K562 (cell line): ENCODE measurements at regions not wholly inside any gene's neighbourhood (a gene's known extent, or its start where the extent isn't known, plus 50 kb on each side); places are given as distances from the start of the nearest gene placed in this dataset.

Experiments used
- ATAC-seq: fragments of 200-7000 bp; cut with Tn5 transposase; 3 replicates; pipeline ENCODE4 v1.9.1; 2020; ENCODE audit warnings: moderate library complexity
- BruUV-seq: library from RNA; stranded (reverse); fragments of 400-500 nt; replicated peaks from 2 replicates; lab custom pipeline; 2021; lab: Mats Ljungman, UMichigan
- CTCF ChIA-PET: fragments of 300-600 bp; formaldehyde crosslinking; extraction: SDS; loops from one replicate; lab custom pipeline; 2021; ENCODE audit warnings: low intra/inter-chr PET ratio; lab: Yijun Ruan, JAX
- POLR2A ChIA-PET: fragments of 300-600, 350-650 bp; sonication (Branson Sonifier 250); formaldehyde crosslinking; extraction: SDS; loops from one replicate; lab custom pipeline; 2021; ENCODE audit warnings: antibody characterized with exemption, inconsistent platforms; lab: Yijun Ruan, JAX
- DNase-seq, 4 experiments: peaks; one replicate each; pipeline versions ENCODE4 v3.0.0 to v3.0.0-alpha.2; 2011 to 2018; ENCODE audit warnings: low spot score in 3 of 4, mixed read lengths in 3 of 4; ENCODE audit errors: extremely low read depth in 1 of 4
- FAIRE-seq: peaks from 2 replicates; lab custom pipeline; 2011; peaks lifted over from hg19 to GRCh38; lab: Jason Lieb, UNC
- H2AFZ ChIP-seq: 2 replicates; pipeline ENCODE4 v1.6.0; 2011; ENCODE audit warnings: low read depth, low read length, control low read depth, inconsistent platforms
- H3K27ac ChIP-seq: fragments of 200-600 bp; 3 replicates; pipeline ENCODE4 v1.8.0; 2011; ENCODE audit warnings: low read depth, mild to moderate bottlenecking, control low read depth, inconsistent platforms, low read length, moderate library complexity, mixed read lengths; ENCODE audit errors: extremely low read depth
- H3K27me3 ChIP-seq, 2 experiments: fragments of 300-600 bp in 1 of 2; 2 replicates in 1 of 2; 3 replicates in 1 of 2; pipeline versions ENCODE4 v1.6.0 to v1.8.0; 2011; ENCODE audit warnings: inconsistent platforms in 2 of 2, low read length in 2 of 2, mild to moderate bottlenecking in 1 of 2, mixed read lengths in 1 of 2, moderate library complexity in 1 of 2; ENCODE audit not compliant: control insufficient read depth in 2 of 2, insufficient read depth in 2 of 2
- H3K36me3 ChIP-seq: fragments of 300-600 bp; 3 replicates; pipeline ENCODE4 v1.8.0; 2011; ENCODE audit warnings: mild to moderate bottlenecking, low read length, inconsistent platforms; ENCODE audit not compliant: control insufficient read depth, insufficient read depth
- H3K4me1 ChIP-seq, 2 experiments: fragments of 200-600 bp in 1 of 2; replicated peaks in 1 of 2; 2 replicates in 1 of 2; 3 replicates in 1 of 2; pipeline versions ENCODE4 v1.5.1 to v1.8.0; 2011; ENCODE audit warnings: inconsistent platforms in 2 of 2, low read length in 2 of 2, mild to moderate bottlenecking in 1 of 2, mixed read lengths in 1 of 2, moderate library complexity in 1 of 2; ENCODE audit not compliant: control insufficient read depth in 2 of 2, insufficient read depth in 2 of 2
- H3K4me2 ChIP-seq: 2 replicates; pipeline ENCODE4 v1.6.1; 2011; ENCODE audit warnings: low read length, control low read depth, inconsistent platforms, mixed read lengths; ENCODE audit not compliant: insufficient read depth
- H3K4me3 ChIP-seq: fragments of 200-600 bp; sonication (generic), shearing (Covaris generic); 2 replicates; pipeline ENCODE4 v1.5.1; 2016; ENCODE audit warnings: control low read depth, inconsistent platforms
- H3K79me2 ChIP-seq: fragments of 200-600 bp; 3 replicates; pipeline ENCODE4 v1.8.0; 2011; ENCODE audit warnings: low read length, inconsistent platforms; ENCODE audit not compliant: control insufficient read depth, insufficient read depth
- H3K9ac ChIP-seq, 2 experiments: 2 replicates each; pipeline versions ENCODE4 v1.6.0 to v1.6.1; 2011; ENCODE audit warnings: low read depth in 2 of 2, low read length in 2 of 2, control low read depth in 1 of 2, inconsistent platforms in 1 of 2, mild to moderate bottlenecking in 1 of 2, mixed read lengths in 1 of 2; ENCODE audit not compliant: insufficient read depth in 1 of 2
- H3K9me1 ChIP-seq: one replicate; pipeline ENCODE4 v1.6.0; 2011; ENCODE audit warnings: inconsistent platforms, mild to moderate bottlenecking, low read length, moderate library complexity; ENCODE audit not compliant: control insufficient read depth, insufficient read depth
- H3K9me3 ChIP-seq: replicated peaks from 2 replicates; pipeline ENCODE4 v1.5.1; 2011; ENCODE audit warnings: low read depth, low read length, inconsistent platforms; ENCODE audit not compliant: control insufficient read depth, insufficient read depth
- H4K20me1 ChIP-seq: replicated peaks from 2 replicates; pipeline ENCODE4 v1.6.1; 2011; ENCODE audit warnings: low read length, inconsistent platforms, mixed read lengths; ENCODE audit not compliant: control insufficient read depth, insufficient read depth
- CHD2 ChIP-seq: IDR thresholded peaks from 2 replicates; pipeline ENCODE4 v1.6.1; 2011; ENCODE audit warnings: low read depth, low read length
- CXXC5 ChIP-seq: fragments of 250-450 bp; sonication (Bioruptor Pico); IDR thresholded peaks from 2 replicates; pipeline ENCODE4 v1.8.0; 2022; ENCODE audit warnings: inconsistent platforms, mild to moderate bottlenecking, moderate library complexity
- GABPA ChIP-seq: fragments of 200-800 bp; sonication (Bioruptor generic); conservative IDR thresholded peaks from 2 replicates; pipeline ENCODE4 v1.6.1; 2016; ENCODE audit warnings: low read depth, missing genetic modification characterization, missing compliant biosample characterization
- MECOM ChIP-seq: fragments of 250-450 bp; sonication (Bioruptor Pico); IDR thresholded peaks from 2 replicates; pipeline ENCODE4 v1.8.0; 2022; ENCODE audit warnings: inconsistent platforms
- SPI1 ChIP-seq: IDR thresholded peaks from 2 replicates; pipeline ENCODE4 v1.6.1; 2011; ENCODE audit warnings: low read depth, low read length, control low read depth, borderline replicate concordance
- ZNF384 ChIP-seq: IDR thresholded peaks from 2 replicates; pipeline ENCODE4 v1.6.1; 2012; ENCODE audit warnings: low read depth, low read length, improper control_type of control experiment
- WGBS: fragments of 100-300 bp; shearing (Covaris generic); methylation state at CpG from one replicate; pipeline ENCODE4 v1.1.6; 2016; ENCODE audit warnings: low coverage, mixed read lengths; ENCODE audit not compliant: insufficient coverage; ENCODE audit errors: missing lambda C conversion rate; 5-methylcytosine and 5-hydroxymethylcytosine counted together
- in situ Hi-C: fragments of 300-500 bp; cut with MboI; formaldehyde crosslinking; loops from 4 replicates; pipeline ENCODE4 v1.15.0; 2018; ENCODE audit warnings: inconsistent platforms, mixed read lengths
- intact Hi-C: fragments of 100-400 bp; cut with micrococcal nuclease; formaldehyde crosslinking; loops from 2 replicates; pipeline ENCODE4 v1.14.2; 2022
- TF ChIP-seq, protein P1 (sequence below), 2 experiments: fragments of 250-450 bp in 1 of 2; fragments of 450-650 bp in 1 of 2; sonication (Bioruptor Pico) in 1 of 2; IDR thresholded peaks; 2 replicates each; pipeline versions ENCODE4 v1.6.1 to v1.8.0; 2016 to 2021; ENCODE audit warnings: mild to moderate bottlenecking in 2 of 2, moderate library complexity in 2 of 2, missing compliant biosample characterization in 1 of 2, missing genetic modification characterization in 1 of 2
- TF ChIP-seq, protein P2 (sequence below): fragments of 250-450 bp; sonication (Bioruptor Pico); IDR thresholded peaks from 2 replicates; pipeline ENCODE4 v1.8.0; 2022; ENCODE audit warnings: moderate library complexity, mild to moderate bottlenecking, inconsistent platforms
- TF ChIP-seq, protein P3 (sequence below): fragments of 450-650 bp; IDR thresholded peaks from 2 replicates; pipeline ENCODE4 v1.6.1; 2016; ENCODE audit warnings: borderline replicate concordance
- TF ChIP-seq, protein P4 (sequence below), 2 experiments: fragments of 450-650 bp; conservative IDR thresholded peaks; 2 replicates each; pipeline ENCODE4 v1.6.1; 2017; ENCODE audit warnings: mild to moderate bottlenecking in 2 of 2, moderate library complexity in 2 of 2

DNA sequence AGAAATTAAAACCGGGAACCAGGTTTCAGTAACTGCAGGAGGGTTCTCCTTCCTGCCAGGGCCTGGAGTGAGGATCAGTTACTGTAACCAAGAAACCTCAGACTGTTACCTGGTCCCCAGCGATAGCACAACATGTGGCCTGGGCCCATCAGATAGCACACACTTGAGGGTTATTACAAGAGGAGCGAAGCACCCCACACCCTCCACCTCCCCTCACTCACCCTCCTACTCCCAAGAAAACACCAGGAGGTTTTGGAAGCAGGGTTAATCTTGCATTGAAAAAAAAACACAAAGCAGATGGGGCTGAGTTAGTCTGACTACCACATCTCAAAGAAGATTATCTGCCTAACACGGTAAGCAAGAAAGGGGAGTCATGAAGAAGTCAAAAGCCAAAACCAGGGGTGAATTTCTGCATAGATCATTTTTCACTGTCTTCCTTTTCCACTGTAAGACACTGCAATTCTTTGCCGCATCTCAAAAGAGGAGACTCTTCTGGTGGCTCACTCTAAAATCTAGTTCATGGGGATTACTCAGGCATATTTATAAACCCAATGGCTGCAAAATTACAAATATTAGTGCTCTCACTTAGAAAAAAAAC is 75.9 kb upstream of the DOCK9 start (continued):
- TF ChIP-seq, protein P1, sequence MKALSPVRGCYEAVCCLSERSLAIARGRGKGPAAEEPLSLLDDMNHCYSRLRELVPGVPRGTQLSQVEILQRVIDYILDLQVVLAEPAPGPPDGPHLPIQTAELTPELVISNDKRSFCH (CRISPR knock-in tag; IDR thresholded peaks at IDR 0.05) = no peak
- TF ChIP-seq, protein P1 (tag; IDR thresholded peaks at IDR 0.05) = 0 out of 2 replicates have a peak, but pooled peaks have one; percentile 33

DNA sequence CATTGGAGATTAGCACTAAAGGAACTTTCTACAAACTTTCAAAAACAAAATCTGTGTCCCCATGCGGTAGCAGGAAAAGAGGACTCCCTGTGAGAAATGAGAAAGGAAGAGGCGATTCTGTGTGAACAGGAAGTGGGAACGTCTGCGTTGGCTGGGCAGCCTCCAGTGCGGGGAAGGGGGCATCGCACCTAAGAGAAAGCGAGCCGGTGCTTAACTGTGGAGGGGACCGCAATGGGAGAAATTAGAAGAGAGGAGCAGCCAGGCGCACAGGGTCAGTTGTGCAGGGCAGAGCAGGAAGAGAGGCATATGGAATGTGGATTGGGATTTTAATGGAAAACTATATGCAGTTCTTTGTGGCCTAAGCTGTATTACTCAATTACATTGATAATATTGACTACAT is 77.4 kb upstream of the DOCK9 start:
- H2AFZ ChIP-seq = peak overlapping the region; percentile 43; the same call in 1 of the 2 replicates
- ATAC-seq = no peak
- peaks cover 48 to 66% of the 10 kb centered on the region in 2 experiments for H3K4me1 ChIP-seq
- H3K27ac ChIP-seq = peak overlapping the region; percentile 82
- peaks cover 80% of the 10 kb centered on the region for H3K79me2 ChIP-seq
- no peaks in the 10 kb centered on the region; the same call in 2 of the 3 replicates for H3K36me3 ChIP-seq
- TF ChIP-seq MECOM (CRISPR knock-in tag) = 0 out of 2 replicates have a peak, but pooled peaks have one; percentile 20
- peak; percentile 34 for TF ChIP-seq CXXC5 (CRISPR knock-in tag)
- TF ChIP-seq, protein P2, sequence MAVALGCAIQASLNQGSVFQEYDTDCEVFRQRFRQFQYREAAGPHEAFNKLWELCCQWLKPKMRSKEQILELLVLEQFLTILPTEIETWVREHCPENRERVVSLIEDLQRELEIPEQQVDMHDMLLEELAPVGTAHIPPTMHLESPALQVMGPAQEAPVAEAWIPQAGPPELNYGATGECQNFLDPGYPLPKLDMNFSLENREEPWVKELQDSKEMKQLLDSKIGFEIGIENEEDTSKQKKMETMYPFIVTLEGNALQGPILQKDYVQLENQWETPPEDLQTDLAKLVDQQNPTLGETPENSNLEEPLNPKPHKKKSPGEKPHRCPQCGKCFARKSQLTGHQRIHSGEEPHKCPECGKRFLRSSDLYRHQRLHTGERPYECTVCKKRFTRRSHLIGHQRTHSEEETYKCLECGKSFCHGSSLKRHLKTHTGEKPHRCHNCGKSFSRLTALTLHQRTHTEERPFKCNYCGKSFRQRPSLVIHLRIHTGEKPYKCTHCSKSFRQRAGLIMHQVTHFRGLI = no peak
- no peak for TF ChIP-seq CHD2
- peak; percentile 41; the same call in 1 of the 2 replicates for TF ChIP-seq SPI1
- peak; percentile 28; the same call in 1 of the 2 replicates for TF ChIP-seq GABPA (tag)
- TF ChIP-seq, protein P3, sequence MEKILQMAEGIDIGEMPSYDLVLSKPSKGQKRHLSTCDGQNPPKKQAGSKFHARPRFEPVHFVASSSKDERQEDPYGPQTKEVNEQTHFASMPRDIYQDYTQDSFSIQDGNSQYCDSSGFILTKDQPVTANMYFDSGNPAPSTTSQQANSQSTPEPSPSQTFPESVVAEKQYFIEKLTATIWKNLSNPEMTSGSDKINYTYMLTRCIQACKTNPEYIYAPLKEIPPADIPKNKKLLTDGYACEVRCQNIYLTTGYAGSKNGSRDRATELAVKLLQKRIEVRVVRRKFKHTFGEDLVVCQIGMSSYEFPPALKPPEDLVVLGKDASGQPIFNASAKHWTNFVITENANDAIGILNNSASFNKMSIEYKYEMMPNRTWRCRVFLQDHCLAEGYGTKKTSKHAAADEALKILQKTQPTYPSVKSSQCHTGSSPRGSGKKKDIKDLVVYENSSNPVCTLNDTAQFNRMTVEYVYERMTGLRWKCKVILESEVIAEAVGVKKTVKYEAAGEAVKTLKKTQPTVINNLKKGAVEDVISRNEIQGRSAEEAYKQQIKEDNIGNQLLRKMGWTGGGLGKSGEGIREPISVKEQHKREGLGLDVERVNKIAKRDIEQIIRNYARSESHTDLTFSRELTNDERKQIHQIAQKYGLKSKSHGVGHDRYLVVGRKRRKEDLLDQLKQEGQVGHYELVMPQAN = no peak
- no peak for TF ChIP-seq ZNF384
- TF ChIP-seq, protein P4, sequence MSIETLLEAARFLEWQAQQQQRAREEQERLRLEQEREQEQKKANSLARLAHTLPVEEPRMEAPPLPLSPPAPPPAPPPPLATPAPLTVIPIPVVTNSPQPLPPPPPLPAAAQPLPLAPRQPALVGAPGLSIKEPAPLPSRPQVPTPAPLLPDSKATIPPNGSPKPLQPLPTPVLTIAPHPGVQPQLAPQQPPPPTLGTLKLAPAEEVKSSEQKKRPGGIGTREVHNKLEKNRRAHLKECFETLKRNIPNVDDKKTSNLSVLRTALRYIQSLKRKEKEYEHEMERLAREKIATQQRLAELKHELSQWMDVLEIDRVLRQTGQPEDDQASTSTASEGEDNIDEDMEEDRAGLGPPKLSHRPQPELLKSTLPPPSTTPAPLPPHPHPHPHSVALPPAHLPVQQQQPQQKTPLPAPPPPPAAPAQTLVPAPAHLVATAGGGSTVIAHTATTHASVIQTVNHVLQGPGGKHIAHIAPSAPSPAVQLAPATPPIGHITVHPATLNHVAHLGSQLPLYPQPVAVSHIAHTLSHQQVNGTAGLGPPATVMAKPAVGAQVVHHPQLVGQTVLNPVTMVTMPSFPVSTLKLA (conservative IDR thresholded peaks at IDR 0.05) = no peak
- no peak for DNase-seq
- in situ Hi-C loops = no loop called here
- H3K9me1 ChIP-seq = no peaks in the 10 kb centered on the region
- H3K4me2 ChIP-seq = peak overlapping the region; percentile 40
- H3K27me3 ChIP-seq = no peaks in the 10 kb centered on the region
- intact Hi-C loops = no loop called here
- peak overlapping the region in 1 of 2 experiments; percentile 67; a peak in 1 of 4 replicates for H3K9ac ChIP-seq
- no peak for FAIRE-seq
- WGBS = 65% methylated on average over 7 of the region's 10 CpGs
- no peak overlapping the region for H3K4me3 ChIP-seq
- no peaks in the 10 kb centered on the region for H3K9me3 ChIP-seq
- BruUV-seq = no TSS peak
- CTCF ChIA-PET = no interaction called here
- POLR2A ChIA-PET = interaction anchor here (0.8 to 1.5 kb wide), 2 partner anchors 10 to 23 kb away, joined by 3 read pairs; no protein-coding TSS in a partner anchor
- H4K20me1 ChIP-seq = no peaks in the 10 kb centered on the region
